GM18517 (cell line): ENCODE measurements at regions not wholly inside any gene's neighbourhood (a gene's known extent, or its start where the extent isn't known, plus 50 kb on each side); places are given as distances from the start of the nearest gene placed in this dataset.
"Not testable (repeated sequence)": the region's sequence is repeated elsewhere in the genome, so short reads cannot be mapped to it uniquely, and the experiment has no call there.

Experiments used
- ATAC-seq: cut with Tn5 transposase; IDR thresholded peaks from one replicate; pipeline ENCODE4 v1.9.1; 2021; ENCODE audit warnings: mild to moderate bottlenecking, moderate library complexity; ENCODE audit not compliant: unreplicated experiment

- ATAC-seq, result no peak
Measured at GRCh38 chr5:32842813-32843530, 131.9 kb downstream of the NPR3 start.

- no peak for ATAC-seq
Measured at GRCh38 chr5:32843531-32843895, 132.4 kb downstream of the NPR3 start.

DNA sequence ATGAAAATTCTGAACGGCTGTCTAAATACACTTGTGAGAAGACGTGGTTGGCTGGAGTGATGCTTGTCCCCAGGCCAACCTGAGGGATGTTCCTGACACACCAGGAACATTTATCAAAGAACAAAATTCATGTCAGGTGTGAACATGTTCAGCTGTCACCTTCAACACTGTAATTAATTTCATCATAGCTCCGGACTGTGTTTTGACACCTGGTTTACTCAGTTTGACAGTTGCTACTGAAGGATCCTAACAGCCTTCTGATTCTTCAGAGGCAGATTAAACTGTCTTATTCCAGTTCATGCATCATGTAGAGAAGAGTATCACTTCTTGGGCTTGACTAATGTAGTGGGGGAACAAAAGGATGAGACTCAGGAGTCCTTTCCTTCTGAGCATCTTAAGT is 134.1 kb downstream of the NPR3 start:
- ATAC-seq, result no peak

- ATAC-seq, result no peak
Measured at GRCh38 chr5:32848120-32848519, 137.0 kb downstream of the NPR3 start.

GRCh38 chr5:32848681-32849080 is 137.6 kb downstream of the NPR3 start:
- ATAC-seq, result no peak

DNA sequence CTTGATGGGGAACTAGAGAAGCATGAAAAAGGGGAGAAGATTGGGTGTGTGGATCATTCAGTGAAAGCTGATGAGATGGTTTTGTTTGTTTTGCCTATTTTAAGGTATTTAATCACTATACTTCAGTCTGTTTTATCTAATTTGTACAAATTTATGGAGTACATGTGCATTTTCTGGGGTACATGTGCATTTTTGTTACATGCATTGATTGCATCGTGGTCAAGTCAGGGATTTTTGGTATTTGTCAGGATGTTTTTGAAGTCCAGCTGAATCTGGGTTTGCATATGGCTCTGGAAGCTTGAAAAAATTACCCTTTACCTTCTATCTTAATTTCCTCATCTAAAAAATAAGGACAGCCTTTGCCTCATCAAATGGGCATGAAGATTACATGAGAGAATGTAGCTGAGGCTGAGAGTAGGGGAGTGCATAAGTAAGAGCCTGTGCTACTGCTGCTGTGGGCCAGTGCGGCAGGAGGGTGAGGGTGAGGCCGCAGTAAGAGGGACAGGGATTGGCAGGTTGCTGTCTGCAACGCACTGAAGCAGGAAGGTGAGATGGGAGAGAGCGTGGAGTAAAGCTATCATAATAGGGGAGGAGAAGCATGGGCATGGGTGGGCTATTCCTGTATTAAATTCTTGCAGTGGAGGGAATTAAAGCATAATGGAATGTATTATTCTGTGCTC is 139.8 kb downstream of the NPR3 start:
- no peak for ATAC-seq

GRCh38 chr5:32851559-32852173 is 140.5 kb downstream of the NPR3 start:
- ATAC-seq, result no peak

DNA sequence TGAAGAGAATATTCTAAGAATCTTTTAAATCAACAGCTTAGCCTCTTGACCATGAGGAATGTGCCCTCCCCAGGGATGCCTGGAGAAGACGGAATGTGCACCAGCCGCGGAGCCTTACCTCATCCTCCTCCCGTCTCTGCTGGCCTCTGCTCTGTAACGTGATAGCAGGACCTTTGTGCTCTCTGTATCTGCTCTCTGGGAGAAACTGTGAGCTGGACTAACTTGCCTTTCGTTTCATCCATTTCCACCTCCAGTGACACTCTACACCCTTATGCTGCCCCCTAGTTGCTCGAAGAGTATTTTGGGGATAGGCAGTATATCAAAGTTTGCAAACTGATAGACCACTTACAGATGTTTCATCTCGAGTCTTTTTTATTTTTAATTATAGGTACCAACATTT is 141.4 kb downstream of the NPR3 start:
- no peak for ATAC-seq

DNA sequence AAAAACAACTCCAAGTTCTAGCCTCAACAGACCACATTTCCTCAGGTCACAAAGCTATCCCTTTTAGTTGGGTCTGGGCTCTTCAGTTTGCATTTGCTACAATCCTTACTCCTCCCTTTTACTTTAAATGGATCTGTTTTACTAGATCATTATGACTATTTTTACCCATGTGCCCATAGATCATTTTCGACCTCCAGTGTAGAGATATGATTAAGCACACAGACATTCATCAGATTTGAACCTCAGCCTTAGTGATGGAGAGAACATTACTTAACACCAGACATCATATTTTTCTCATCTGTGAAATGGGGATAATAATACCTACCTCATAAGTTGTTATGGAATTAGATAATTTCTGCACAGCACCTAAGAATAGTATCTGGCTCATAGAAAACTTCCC is 141.9 kb downstream of the NPR3 start:
- ATAC-seq, result no peak

- ATAC-seq, result no peak
Measured at GRCh38 chr5:32854473-32854872, 143.4 kb downstream of the NPR3 start.

DNA sequence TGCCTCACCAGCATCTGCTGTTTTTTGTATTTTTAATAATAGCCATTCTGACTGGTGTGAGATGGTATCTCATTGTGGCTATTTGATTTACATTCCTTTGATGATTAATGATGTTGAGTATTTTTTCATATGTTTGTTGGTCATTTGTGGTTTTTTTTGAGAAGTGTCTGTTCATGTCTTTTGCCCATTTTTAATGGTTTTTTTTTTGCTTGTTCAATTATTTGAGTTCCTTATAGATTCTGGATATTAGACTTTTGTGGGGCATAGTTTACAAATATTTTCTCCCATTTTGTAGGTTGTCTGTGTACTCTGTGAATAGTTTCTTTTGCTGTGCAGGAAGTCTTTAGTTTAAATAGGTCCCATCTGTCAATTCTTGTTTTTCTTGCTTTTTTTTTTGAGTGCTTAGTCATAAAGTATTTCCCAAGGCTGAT is 148.1 kb downstream of the NPR3 start:
- no peak for ATAC-seq

- no peak for ATAC-seq
Measured at GRCh38 chr5:32865475-32865874, 154.4 kb downstream of the NPR3 start.

DNA sequence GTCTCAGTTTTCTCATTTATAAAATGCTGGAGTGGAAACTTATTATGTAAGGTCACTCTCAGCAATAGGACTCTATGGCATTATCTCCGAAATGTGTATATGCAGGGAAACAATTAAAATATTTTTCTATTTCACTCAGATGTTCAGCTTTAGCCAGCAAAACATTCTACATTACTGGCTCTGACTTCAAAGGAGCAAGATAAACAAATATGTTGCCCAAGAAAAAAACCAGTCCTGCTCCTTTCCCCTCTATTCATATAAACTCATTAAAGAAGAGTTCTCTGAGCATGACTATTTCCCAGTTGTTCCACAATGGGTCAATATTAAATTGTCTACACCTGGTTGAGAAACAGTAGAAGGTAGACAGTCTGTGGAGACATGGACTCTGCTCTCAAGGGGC is 155.0 kb downstream of the NPR3 start:
- ATAC-seq, result no peak

- ATAC-seq, result no peak
Measured at GRCh38 chr5:32869216-32869615, 158.1 kb downstream of the NPR3 start.

GRCh38 chr5:32876791-32877190 is 165.7 kb downstream of the NPR3 start:
- ATAC-seq, result no peak

DNA sequence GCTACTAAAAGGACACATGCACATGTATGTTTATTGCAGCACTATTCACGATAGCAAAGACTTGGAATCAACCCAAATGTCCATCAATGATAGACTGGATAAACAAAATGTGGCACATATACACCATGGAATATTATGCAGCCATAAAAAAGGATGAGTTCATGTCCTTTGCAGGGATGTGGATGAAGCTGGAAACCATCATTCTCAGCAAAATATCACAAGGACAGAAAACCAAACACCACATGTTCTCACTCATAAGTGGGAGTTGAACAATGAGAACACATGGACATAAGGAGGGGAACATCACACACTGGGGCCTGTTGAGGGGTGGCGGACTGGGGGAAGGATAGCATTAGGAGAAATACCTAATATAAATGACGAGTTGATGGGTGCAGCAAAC is 168.2 kb downstream of the NPR3 start:
- not testable (repeated sequence) for ATAC-seq

DNA sequence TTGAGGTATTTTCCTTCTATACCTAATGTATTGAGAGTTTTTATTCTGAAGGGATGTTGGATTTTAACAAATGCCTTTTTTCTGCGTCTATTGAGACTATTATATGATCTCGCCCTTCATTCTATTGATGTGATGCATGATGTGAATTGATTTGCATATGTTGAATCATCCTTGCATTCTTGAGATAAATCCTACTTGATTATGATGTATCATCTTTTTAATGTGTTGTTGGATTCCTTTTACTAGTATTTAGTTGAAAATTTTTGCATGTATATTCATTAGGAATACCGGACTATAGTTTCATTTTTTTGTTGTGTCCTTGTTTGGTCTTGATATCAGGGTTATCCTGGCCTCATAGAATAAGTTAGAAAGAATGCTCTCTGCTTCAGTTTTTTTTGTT is 169.7 kb downstream of the NPR3 start:
- ATAC-seq, result no peak

GRCh38 chr5:32887390-32887789 is 176.3 kb downstream of the NPR3 start:
- no peak for ATAC-seq

GRCh38 chr5:32889078-32889477 is 178.0 kb downstream of the NPR3 start:
- ATAC-seq, result no peak

DNA sequence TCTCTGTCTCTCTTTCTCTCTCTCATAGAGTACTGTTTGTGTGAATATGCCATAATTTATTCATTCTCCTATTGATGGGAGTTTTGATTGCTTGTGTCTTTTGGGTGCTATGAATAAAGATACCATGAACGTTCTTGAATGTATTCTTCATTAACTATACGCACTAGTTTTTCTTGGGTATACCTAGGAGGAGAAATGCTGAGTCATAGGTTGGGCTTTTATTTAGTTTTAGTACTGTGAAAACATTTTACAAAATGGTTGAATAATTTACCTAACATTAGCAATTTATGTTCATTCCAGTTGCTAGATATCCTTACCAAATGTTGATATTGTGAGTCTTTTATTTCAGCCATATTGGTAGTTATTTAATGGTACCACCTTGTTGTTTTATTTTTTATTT is 192.5 kb downstream of the NPR3 start:
- no peak for ATAC-seq

DNA sequence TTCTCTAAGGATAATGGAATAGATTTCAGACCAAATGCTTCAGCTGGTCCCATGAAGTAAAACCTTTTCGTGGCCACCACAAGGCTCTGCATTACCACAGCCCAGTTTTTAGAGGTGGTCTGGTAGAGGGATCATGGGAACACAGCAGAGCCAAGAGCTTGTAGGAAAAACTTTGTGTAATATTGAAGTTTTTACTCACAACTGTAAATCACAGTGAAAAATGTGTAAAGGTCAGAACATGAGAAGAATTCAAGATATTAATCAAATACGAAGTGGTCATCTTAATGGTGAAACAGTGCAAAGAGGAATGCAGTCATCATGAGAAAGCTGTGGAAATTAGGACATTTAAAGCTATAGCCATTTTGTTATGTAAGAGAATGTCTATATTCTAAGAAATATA is 197.5 kb downstream of the NPR3 start:
- ATAC-seq, result no peak

- no peak for ATAC-seq
Measured at GRCh38 chr5:32909207-32909606, 198.1 kb downstream of the NPR3 start.
